BE2C (cell line): ENCODE measurements at regions not wholly inside any gene's neighbourhood (a gene's known extent, or its start where the extent isn't known, plus 50 kb on each side); places are given as distances from the start of the nearest gene placed in this dataset.

Source experiments
- DNase-seq: peaks from one replicate; pipeline ENCODE4 v3.0.0-alpha.2; 2020
- H3K27me3 ChIP-seq: fragments of 250-450 bp; sonication (Bioruptor Pico); 2 replicates; pipeline ENCODE4 v1.5.1; 2020; ENCODE audit warnings: mild to moderate bottlenecking
- H3K36me3 ChIP-seq: fragments of 250-450 bp; sonication (Bioruptor Pico); 2 replicates; pipeline ENCODE4 v1.5.1; 2020; ENCODE audit warnings: mild to moderate bottlenecking
- H3K4me1 ChIP-seq: fragments of 250-450 bp; sonication (Bioruptor Pico); 2 replicates; pipeline ENCODE4 v1.5.1; 2020
- H3K4me3 ChIP-seq: 2 replicates; pipeline ENCODE4 v1.5.1; 2011; ENCODE audit warnings: low read depth, low read length
- H3K9me3 ChIP-seq: fragments of 250-450 bp; sonication (Bioruptor Pico); 2 replicates; pipeline ENCODE4 v1.5.1; 2020
- CTCF ChIP-seq: IDR thresholded peaks from 2 replicates; pipeline ENCODE4 v1.5.1; 2012; ENCODE audit warnings: mild to moderate bottlenecking, low read depth, low read length

DNA sequence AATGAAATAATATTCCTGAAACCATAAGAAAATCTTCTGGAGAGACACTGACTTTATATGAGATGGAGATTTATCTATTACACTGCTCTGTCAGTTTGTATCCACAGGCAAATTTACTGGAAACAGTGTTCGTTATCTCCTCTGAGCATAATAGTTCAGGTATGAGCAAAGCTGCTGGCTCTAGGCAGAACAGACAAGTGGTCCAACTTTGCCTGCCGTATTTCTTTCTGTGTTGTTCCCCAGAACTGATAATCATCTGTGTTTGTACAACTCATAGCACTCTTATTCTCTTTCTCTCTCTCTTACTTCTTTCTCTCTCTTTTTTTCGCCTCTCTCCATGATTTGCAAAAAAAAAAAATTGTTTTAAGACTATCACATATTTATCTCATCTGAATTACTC is 623.8 kb upstream of the CHORDC1 start:
- H3K27me3 ChIP-seq = no peaks in the 10 kb centered on the region
- peak; percentile 31 for DNase-seq
- no peak for TF ChIP-seq CTCF
- no peaks in the 10 kb centered on the region for H3K36me3 ChIP-seq
- no peaks in the 10 kb centered on the region for H3K9me3 ChIP-seq
- H3K4me1 ChIP-seq = peaks cover 4% of the 10 kb centered on the region; the same call in 1 of the 2 replicates
- no peak overlapping the region for H3K4me3 ChIP-seq

DNA sequence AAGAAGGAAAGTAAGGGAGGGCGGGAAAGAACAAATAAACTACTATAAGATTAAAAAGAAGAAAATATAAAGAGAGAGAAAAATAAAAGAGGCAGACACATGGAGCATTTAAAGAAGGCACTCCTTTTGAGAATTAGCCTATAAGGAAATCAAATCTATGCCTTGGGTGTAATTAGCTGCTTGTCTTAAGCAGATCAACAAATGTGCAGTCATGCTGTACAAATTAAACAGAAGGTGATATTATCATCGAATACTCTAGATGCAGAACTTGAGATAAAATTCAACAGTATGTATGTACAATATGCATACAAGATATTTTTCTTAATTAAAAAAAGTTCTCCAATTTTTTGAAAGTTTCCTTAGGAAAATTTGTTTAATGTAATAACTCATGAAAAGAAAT is 623.0 kb upstream of the CHORDC1 start:
- DNase-seq = no peak
- no peak for TF ChIP-seq CTCF
- peaks cover 4% of the 10 kb centered on the region; the same call in 1 of the 2 replicates for H3K4me1 ChIP-seq
- H3K9me3 ChIP-seq = no peaks in the 10 kb centered on the region
- H3K27me3 ChIP-seq = no peaks in the 10 kb centered on the region
- H3K4me3 ChIP-seq = no peak overlapping the region
- H3K36me3 ChIP-seq = no peaks in the 10 kb centered on the region

- Histone ChIP-seq H3K9me3 (no peaks in the 10 kb centered on the region), H3K27me3 (no peaks in the 10 kb centered on the region), H3K4me1 (peaks cover 4% of the 10 kb centered on the region; the same call in 1 of the 2 replicates), H3K36me3 (no peaks in the 10 kb centered on the region), H3K4me3 (no peak overlapping the region)
- no peak for TF ChIP-seq CTCF
- DNase-seq = no peak
These were observed 622.3 kb upstream of the CHORDC1 start for GRCh38 chr11:90845126-90845525.

DNA sequence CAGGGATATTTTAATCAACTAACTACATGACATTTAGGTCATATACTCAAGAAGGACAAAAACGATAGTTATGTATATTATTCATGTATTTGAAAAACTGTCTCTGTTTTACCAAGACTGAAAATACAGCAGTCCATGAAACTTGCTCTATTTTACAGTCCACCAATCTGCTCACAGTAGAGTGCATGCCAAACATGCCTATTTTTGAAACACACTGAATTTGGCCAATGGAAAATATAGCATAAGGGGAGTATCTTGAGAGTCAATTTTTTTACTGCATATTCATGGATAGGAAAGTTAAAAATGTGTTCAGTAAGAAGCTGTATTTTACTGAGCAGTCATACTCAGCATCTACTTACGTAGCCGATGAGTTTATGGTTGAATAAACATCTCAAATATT is 621.2 kb upstream of the CHORDC1 start:
- H3K36me3 ChIP-seq = no peaks in the 10 kb centered on the region
- no peak overlapping the region for H3K4me3 ChIP-seq
- H3K27me3 ChIP-seq = no peaks in the 10 kb centered on the region
- DNase-seq = no peak
- TF ChIP-seq CTCF = no peak
- peaks cover 4% of the 10 kb centered on the region; the same call in 1 of the 2 replicates for H3K4me1 ChIP-seq
- no peaks in the 10 kb centered on the region for H3K9me3 ChIP-seq

GRCh38 chr11:90842681-90843080 is 619.8 kb upstream of the CHORDC1 start:
- no peak for DNase-seq
- TF ChIP-seq CTCF = no peak
- Histone ChIP-seq H3K4me3 (no peak overlapping the region), H3K9me3 (no peaks in the 10 kb centered on the region), H3K27me3 (no peaks in the 10 kb centered on the region), H3K36me3 (no peaks in the 10 kb centered on the region), H3K4me1 (peaks cover 4% of the 10 kb centered on the region; the same call in 1 of the 2 replicates)

GRCh38 chr11:90840071-90840470 is 617.2 kb upstream of the CHORDC1 start:
- TF ChIP-seq CTCF = no peak
- no peak overlapping the region for H3K4me3 ChIP-seq
- DNase-seq = no peak

More at GRCh38 chr11:90840071-90840470, 617.2 kb upstream of the CHORDC1 start:
- H3K4me1 ChIP-seq = no peaks in the 10 kb centered on the region
- H3K36me3 ChIP-seq = no peaks in the 10 kb centered on the region
- H3K9me3 ChIP-seq = no peaks in the 10 kb centered on the region
- no peaks in the 10 kb centered on the region for H3K27me3 ChIP-seq
